Activated CD4-positive, alpha-beta T cell treated with anti-CD3 and anti-CD28 coated beads, Interleukin-2, amount 50 U/mL, for 1 hour (primary cell): ENCODE measurements at regions not wholly inside any gene's neighbourhood (a gene's known extent, or its start where the extent isn't known, plus 50 kb on each side); places are given as distances from the start of the nearest gene placed in this dataset.

Experiments used
- DNase-seq: peaks from one replicate; pipeline ENCODE4 v3.0.0-alpha.2; 2020

DNA sequence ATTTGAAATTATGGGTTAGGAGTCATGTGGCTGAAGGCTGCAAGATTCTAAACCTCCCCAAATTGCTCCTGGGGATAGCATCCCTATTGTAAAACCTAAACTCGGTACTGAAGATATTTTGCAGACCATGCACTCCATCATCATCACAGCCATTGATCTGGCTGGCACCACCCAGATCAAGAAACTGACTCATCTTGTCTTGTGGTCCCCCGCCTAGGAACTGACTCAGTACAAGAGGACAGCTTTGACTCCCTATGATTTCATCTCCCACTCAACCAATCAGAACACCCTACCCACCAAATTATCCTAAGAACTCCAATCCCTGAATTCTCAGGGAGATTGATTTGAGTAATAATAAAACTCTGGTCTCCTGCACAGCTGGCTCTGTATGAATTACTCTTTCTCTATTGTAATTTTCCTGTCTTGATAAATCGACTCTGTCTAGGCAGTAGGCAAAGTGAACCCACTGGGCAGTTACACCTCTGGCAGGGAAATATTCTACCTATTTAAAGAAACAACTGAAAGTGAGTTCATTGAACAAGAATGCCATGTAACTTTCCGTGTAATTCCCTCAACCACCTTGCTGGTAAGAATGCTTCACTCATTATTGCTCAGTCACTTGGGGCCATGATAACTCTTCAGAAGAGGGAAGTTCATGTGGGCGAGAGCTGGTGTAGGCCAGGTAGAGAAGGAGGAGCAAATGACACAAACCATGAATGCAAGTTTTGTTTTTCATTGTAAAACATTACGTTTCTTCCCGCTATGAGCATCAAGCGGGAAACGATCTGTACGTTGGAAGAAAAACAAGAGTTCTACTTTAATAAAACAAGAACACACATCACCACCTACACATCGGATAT, 602.9 kb upstream of the ARID1B start:
- DNase-seq: no peak

DNA sequence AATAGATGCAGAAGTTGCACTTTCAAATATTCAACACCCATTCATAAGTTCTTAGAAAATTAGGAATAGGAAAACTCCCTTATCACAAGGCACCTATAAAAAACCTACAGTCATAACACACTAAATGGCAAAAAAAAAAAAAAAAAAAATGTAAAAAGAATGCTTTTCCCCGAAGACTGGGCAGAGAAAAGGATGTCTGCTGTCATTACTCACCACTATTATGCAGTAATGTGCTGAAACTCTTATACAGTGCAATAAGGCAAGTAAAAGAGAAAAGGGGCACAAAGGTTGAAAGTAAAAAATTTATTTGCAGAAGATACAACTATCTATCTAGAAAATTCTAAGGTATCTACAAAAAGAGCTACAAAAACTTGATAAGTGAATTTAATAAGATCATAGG, 607.8 kb upstream of the ARID1B start:
- no peak for DNase-seq

DNA sequence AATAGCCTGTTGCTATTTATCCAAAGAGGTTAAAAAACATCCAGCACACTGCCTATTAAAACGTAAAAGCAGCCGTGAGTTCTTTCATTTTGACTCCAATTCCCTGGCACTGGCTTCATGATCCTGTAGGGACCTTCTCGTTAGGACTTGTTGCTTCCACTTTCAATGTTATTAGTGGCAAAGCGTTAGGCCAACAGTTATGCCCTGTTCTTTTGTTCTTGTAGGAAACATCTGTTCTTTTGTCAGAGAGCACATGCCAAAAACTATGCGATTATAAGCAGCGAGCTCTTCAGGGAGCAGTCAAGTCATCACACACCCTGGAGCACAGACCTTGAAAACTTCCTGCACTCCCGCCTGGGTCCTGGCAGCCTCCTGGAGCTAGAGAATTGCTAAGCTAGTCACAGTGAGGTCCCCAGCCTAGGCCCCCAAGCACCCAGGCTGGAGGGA, 609.5 kb upstream of the ARID1B start:
- no peak for DNase-seq

DNA sequence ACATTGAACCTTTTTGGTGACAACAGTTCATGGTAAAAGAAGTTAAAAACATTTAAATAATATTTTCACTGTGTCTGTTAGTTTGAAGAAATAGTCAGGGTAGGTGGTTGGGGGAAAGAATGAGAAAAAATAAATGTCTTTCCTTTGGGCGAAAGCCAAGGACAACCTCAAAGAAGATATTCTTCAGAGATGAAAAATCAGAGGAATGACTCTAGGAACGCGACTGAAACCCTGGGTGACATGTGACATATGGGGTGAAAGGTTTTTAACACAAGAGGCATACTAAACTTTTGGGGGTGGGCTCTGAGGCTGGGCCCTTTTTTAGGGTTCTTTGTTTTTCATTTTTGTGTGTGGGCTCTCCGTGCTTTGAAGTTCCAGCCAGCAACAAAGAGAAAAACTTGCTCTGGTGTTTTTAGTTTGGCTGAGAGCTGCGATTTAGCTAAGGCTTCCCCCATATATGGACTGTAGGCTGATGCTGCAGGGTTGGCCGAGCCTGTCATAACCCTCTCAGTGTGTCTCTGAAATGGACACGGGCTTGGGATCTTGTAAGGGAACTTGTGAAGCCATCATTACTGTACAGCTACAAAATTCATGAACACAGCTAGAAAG, 610.1 kb upstream of the ARID1B start:
- no peak for DNase-seq

GRCh38 chr6:156166093-156166492, 611.1 kb upstream of the ARID1B start:
- no peak for DNase-seq

DNA sequence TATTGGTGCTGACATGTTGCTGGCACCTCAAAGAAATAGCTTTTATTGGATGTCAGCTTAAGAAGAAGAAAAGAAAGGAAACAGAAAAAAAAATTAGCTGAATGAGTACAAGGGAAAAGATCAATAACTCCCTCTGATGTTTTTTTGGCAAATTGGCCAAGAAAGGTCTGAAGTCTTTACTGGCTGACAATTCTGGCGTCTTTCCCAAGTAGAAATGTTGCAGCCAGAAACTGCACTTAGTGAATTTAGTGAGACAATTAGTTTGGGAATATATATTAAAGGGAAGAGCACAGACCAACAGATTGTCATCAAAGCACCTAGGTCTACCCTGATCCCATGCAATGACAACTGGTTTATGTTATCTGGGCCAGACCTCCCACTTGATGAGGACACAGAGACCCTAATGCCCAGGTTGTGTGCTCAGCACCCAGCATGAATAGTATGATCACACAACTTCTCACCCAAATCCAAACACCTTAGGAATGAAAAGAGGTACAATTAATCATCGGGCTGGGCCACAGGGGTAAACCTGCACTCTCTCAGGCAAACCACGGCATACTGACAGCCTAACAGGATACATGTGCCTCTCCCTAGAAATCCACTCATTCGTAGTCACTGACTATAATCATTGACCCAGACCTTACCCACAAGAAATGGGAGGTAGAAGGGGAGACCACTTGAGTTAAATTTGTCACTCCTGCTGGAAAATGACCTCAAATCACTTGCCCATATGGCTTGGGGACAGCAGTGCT, 612.3 kb upstream of the ARID1B start:
- no peak for DNase-seq

DNA sequence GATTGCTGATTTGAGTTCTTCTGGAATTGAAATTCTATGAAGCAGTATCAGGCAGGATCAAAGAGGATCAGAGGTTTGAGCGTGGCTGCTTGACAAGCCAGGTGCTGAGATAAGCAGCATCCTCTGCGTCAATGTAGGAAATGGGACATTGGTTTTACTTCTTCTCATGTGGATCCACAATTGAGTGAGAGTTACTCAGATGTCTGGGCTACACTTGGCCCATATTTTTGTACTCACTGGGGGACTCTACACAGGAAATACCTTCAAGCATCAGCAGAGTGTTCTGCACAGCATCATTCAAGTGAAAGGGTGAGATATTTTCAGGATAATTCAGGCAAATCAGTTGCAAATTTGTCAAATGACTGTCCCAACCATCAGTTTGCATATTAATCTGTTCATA, 613.9 kb upstream of the ARID1B start:
- no peak for DNase-seq

DNA sequence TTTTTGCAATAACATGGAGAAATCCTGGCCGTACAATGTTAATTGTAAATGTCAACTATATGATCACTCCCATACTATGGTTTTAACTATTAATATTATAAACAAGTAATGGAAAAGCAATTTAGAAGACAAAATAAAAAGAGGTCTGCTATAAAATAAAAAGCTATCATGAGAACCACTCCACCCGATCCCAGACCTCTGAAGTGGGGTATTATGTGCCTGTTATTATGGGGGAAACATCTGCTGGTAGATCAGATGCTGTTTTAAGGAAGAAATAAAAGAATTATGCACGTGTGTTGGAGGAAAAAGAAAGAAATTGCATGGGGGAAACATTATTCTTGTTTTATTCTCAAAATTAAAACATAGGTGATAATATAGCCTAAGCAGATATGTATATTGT, 615.7 kb upstream of the ARID1B start:
- no peak for DNase-seq

- DNase-seq: no peak
Measured at GRCh38 chr6:156160795-156161165, 616.4 kb upstream of the ARID1B start.

GRCh38 chr6:156160007-156160794, 617.0 kb upstream of the ARID1B start:
- no peak for DNase-seq

GRCh38 chr6:156154896-156155295, 622.3 kb upstream of the ARID1B start:
- no peak for DNase-seq

DNA sequence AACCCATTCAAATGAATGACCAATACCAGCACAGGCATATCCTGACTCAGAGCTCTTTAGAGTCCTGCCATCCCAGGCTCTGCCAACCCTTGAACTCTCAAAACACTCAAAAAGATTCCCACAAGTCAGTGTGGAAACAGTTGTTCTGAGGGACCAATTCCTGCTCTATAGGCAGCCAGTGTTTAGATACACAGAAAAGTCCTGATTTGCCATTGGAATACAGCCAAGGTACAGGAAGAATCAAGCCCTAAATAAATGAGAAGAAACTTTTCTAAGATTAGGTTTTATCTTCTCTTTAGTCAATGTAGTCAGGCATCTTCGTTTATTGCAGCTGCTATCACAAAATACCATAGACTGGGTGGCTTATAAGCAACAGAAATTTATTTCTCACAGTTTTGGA, 626.8 kb upstream of the ARID1B start:
- DNase-seq: no peak

- DNase-seq: no peak
Measured at GRCh38 chr6:156146891-156147290, 630.3 kb upstream of the ARID1B start.

DNA sequence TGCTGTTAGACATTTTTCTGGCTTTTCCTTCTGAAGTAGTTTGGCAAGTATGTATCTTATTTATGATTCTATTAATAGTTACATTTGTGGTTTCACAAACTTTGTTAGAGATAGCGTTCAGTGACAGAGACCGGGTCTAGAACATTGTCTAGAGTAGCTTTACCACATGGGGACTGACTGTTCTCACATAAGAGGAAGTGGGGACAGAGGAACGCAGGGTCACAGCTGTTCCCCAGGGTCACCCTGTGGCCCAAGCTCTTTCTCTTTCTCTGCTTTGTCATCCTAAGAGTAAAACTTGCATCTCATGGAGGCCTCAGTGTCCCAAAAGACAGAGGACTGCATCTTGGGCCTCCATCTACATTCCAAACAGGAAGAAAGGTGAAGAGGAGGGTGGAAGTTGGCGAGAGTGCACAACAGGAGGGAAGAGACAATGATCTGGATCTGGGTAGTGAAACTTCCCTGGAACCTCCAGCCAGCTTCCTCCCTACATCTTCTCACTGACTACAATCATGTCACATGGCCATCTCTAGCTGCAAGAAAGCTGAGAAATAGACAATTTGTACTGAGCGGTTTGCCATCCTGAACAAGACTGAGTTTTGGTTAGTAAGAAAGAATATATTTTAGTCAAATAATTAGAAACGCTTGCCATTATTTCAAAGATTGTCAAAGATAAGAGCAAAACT, 645.8 kb upstream of the ARID1B start:
- no peak for DNase-seq

DNA sequence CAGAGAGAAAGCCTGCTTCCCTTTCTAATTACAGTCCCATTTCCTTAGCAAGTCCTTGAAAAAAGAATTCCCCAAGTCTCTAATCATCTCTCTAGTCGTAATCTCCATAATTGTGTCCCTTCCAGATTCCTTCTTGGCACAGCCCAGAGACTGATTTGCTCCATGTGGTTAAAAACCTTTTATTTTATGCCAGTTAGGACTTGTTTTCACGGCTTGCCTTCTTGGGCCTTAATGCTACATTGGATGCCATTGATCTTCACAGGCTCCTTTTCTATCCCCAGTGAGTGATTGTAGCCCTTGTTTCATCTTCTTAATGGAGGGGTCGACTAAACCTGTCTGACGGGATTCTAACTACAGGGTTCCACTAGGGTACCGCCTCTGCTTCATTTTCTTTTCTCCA, 650.6 kb upstream of the ARID1B start:
- no peak for DNase-seq

DNA sequence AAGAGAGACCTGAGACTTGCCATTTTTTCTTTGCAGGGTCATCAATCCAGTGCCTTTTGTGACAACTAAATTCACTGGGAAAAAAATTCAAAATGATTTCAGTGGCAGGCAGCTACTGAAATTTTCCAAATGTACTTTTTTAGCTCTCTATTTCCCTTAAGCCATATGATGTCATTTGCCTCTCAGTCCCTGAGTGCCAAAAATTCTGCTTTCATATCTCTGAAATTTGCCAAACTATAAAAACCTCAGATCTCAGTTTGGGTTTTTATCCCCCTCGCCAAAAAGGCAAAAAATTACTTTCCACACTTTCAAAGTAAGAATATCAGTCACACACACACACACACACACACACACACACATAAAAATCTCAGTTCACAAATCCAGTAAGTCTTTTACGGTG, 651.3 kb upstream of the ARID1B start:
- DNase-seq: no peak

- DNase-seq: no peak
Measured at GRCh38 chr6:156123731-156124130, 653.4 kb upstream of the ARID1B start.

DNA sequence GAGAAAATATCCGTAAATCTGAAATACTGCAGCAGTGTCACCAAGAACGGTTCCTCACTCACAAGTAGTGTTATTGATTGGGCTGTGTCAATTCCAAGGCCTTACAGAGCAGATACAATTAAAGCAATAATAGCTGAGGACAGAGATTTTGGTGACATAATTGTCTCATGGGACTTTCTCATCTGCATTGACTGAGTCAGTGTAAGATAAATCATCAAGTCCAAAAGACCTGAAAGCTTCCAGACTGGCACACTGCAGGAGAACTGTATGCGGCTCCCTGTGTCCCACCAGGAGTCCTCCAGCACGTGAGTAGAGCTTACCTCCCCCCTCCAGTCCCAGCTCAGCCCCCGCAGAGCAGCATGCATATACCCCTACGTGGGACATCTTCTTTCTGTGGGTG, 655.2 kb upstream of the ARID1B start:
- DNase-seq: no peak

GRCh38 chr6:156114541-156114940, 658.9 kb upstream of the NOX3 start:
- DNase-seq: no peak

GRCh38 chr6:156113631-156114030, 658.0 kb upstream of the NOX3 start:
- no peak for DNase-seq

GRCh38 chr6:156111913-156112312, 656.3 kb upstream of the NOX3 start:
- DNase-seq: no peak

DNA sequence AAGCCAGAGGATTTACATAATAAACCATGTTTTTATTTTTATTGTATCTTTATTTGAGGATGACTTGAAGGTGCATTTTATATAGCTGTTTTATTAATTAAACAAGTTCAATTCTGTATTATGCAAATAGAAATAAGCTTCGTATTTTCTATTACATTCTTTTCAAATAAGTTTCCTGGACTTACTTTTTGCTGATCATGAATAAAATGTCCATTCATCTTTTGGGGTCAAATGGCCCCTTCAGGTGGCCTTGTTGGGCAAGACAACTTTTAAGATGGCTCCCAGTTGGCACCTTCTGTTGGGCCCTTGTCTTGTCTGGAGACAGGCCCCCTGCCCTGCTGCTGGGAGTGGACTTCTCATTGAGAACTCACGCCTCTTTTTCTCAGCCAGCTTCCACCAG, 654.6 kb upstream of the NOX3 start:
- no peak for DNase-seq

GRCh38 chr6:156109713-156110112, 654.1 kb upstream of the NOX3 start:
- no peak for DNase-seq
